Endodermal cell (in vitro differentiated cells): ENCODE measurements at regions not wholly inside any gene's neighbourhood (a gene's known extent, or its start where the extent isn't known, plus 50 kb on each side); places are given as distances from the start of the nearest gene placed in this dataset.

Experiments used
- DNase-seq: peaks from one replicate; pipeline ENCODE4 v3.0.0-alpha.2; 2017
- H3K27ac ChIP-seq: 2 replicates; pipeline ENCODE4 v1.5.1; 2013; ENCODE audit warnings: mild to moderate bottlenecking, low read depth, low read length, moderate library complexity
- H3K27me3 ChIP-seq: 2 replicates; pipeline ENCODE4 v1.6.1; 2013; ENCODE audit warnings: mild to moderate bottlenecking, low read length, moderate library complexity; ENCODE audit not compliant: insufficient read depth, control insufficient read depth, poor library complexity, severe bottlenecking
- H3K36me3 ChIP-seq: 2 replicates; pipeline ENCODE4 v1.7.0; 2013; ENCODE audit warnings: mild to moderate bottlenecking, low read length, moderate library complexity; ENCODE audit not compliant: control insufficient read depth, insufficient read depth
- H3K4me1 ChIP-seq: one replicate; pipeline ENCODE4 v1.7.0; 2013; ENCODE audit warnings: low read length; ENCODE audit not compliant: control insufficient read depth, insufficient read depth
- H3K4me3 ChIP-seq: 2 replicates; pipeline ENCODE4 v1.5.1; 2013; ENCODE audit warnings: mild to moderate bottlenecking, low read length, moderate library complexity
- H3K9ac ChIP-seq: 2 replicates; pipeline ENCODE4 v1.6.1; 2013; ENCODE audit warnings: mild to moderate bottlenecking, low read length, moderate library complexity; ENCODE audit not compliant: poor library complexity, severe bottlenecking; ENCODE audit errors: extremely low read depth
- H3K9me3 ChIP-seq: 2 replicates; pipeline ENCODE4 v1.6.1; 2013; ENCODE audit warnings: mild to moderate bottlenecking, low read length, moderate library complexity; ENCODE audit not compliant: control insufficient read depth
- H3K27ac Mint-ChIP-seq: 2 replicates; pipeline ENCODE4 v1.8.0; 2020; ENCODE audit warnings: mixed read lengths
- H3K27me3 Mint-ChIP-seq: 2 replicates; pipeline ENCODE4 v1.8.0; 2021; ENCODE audit warnings: mild to moderate bottlenecking, mixed read lengths; ENCODE audit not compliant: insufficient read depth
- H3K36me3 Mint-ChIP-seq: 2 replicates; pipeline ENCODE4 v1.8.0; 2020; ENCODE audit warnings: low read depth, mixed read lengths
- H3K4me1 Mint-ChIP-seq: 2 replicates; pipeline ENCODE4 v1.8.0; 2020; ENCODE audit warnings: mixed read lengths
- H3K4me3 Mint-ChIP-seq: 2 replicates; pipeline ENCODE4 v1.8.0; 2020; ENCODE audit warnings: mild to moderate bottlenecking, moderate library complexity, mixed read lengths
- H3K9me3 Mint-ChIP-seq: 2 replicates; pipeline ENCODE4 v1.8.0; 2020; ENCODE audit warnings: mild to moderate bottlenecking, mixed read lengths
- CTCF ChIP-seq: fragments of 200-600 bp; sonication (generic); conservative IDR thresholded peaks from 2 replicates; pipeline ENCODE4 v1.5.0; 2021; ENCODE audit warnings: antibody characterized with exemption, mild to moderate bottlenecking
- WGBS, 2 experiments: methylation state at CpG; one replicate each; pipeline versions ENCODE4 v1.1.5 to v1.1.7; 2013; ENCODE audit warnings: missing lambda C conversion rate in 2 of 2, mixed read lengths in 1 of 2; ENCODE audit not compliant: insufficient coverage in 1 of 2, insufficient read length in 1 of 2; 5-methylcytosine and 5-hydroxymethylcytosine counted together

- Mint-ChIP-seq H3K4me1 (peaks cover 22% of the 10 kb centered on the region), H3K27ac (no peak overlapping the region), H3K36me3 (no peaks in the 10 kb centered on the region), H3K4me3 (no peak overlapping the region), H3K27me3 (no peaks in the 10 kb centered on the region), H3K9me3 (no peaks in the 10 kb centered on the region)
- peaks cover 8% of the 10 kb centered on the region for H3K4me1 ChIP-seq
- no peak overlapping the region for H3K4me3 ChIP-seq
- DNase-seq = no peak
- H3K9ac ChIP-seq = no peak overlapping the region
- no peaks in the 10 kb centered on the region for H3K27me3 ChIP-seq
- no peak for TF ChIP-seq CTCF
- H3K27ac ChIP-seq = no peak overlapping the region
- H3K9me3 ChIP-seq = no peaks in the 10 kb centered on the region
- 85 to 95% methylated on average over 5 to 8 of the region's 8 CpGs for WGBS, 2 experiments
- no peaks in the 10 kb centered on the region for H3K36me3 ChIP-seq
Observed at GRCh38 chr13:30023196-30023895, 172.9 kb upstream of the UBL3 start.

GRCh38 chr13:30022796-30023195 is 172.4 kb upstream of the UBL3 start:
- H3K9me3 Mint-ChIP-seq = no peaks in the 10 kb centered on the region
- no peak for TF ChIP-seq CTCF
- peaks cover 27% of the 10 kb centered on the region for H3K4me1 Mint-ChIP-seq
- no peaks in the 10 kb centered on the region for H3K9me3 ChIP-seq
- no peaks in the 10 kb centered on the region for H3K36me3 ChIP-seq
- no peak overlapping the region for H3K4me3 Mint-ChIP-seq
- no peaks in the 10 kb centered on the region for H3K36me3 Mint-ChIP-seq
- no peak overlapping the region for H3K9ac ChIP-seq
- no peak for DNase-seq
- H3K27ac Mint-ChIP-seq = no peak overlapping the region
- no peak overlapping the region for H3K4me3 ChIP-seq
- WGBS, 2 experiments = 95 to 96% methylated on average over 2 of the region's 2 CpGs
- H3K27ac ChIP-seq = no peak overlapping the region
- no peaks in the 10 kb centered on the region for H3K27me3 ChIP-seq
- H3K4me1 ChIP-seq = peaks cover 13% of the 10 kb centered on the region
- H3K27me3 Mint-ChIP-seq = no peaks in the 10 kb centered on the region

GRCh38 chr13:30022256-30022655 is 171.8 kb upstream of the UBL3 start:
- DNase-seq = no peak
- H3K9ac ChIP-seq = no peak overlapping the region
- no peak for TF ChIP-seq CTCF
- no peaks in the 10 kb centered on the region for H3K36me3 ChIP-seq
- H3K4me1 Mint-ChIP-seq = peaks cover 33% of the 10 kb centered on the region
- no peak overlapping the region for H3K4me3 ChIP-seq
- H3K36me3 Mint-ChIP-seq = no peaks in the 10 kb centered on the region
- WGBS, 2 experiments = 93 to 94% methylated on average over 9 to 10 of the region's 10 CpGs
- H3K27ac Mint-ChIP-seq = no peak overlapping the region
- H3K4me3 Mint-ChIP-seq = no peak overlapping the region
- H3K9me3 ChIP-seq = no peaks in the 10 kb centered on the region
- H3K4me1 ChIP-seq = peaks cover 15% of the 10 kb centered on the region
- H3K27ac ChIP-seq = no peak overlapping the region
- no peaks in the 10 kb centered on the region for H3K9me3 Mint-ChIP-seq
- no peaks in the 10 kb centered on the region for H3K27me3 Mint-ChIP-seq
- H3K27me3 ChIP-seq = no peaks in the 10 kb centered on the region
